Skeletal muscle tissue (tissue), 3 donors: ENCODE measurements at regions not wholly inside any gene's neighbourhood (a gene's known extent, or its start where the extent isn't known, plus 50 kb on each side); places are given as distances from the start of the nearest gene placed in this dataset.

Experiments
- H3K27ac ChIP-seq: one replicate; pipeline ENCODE4 v1.7.0; 2013; ENCODE audit warnings: mild to moderate bottlenecking, low read depth, low read length, inconsistent platforms
- H3K27me3 ChIP-seq, 3 donors: one replicate each; pipeline ENCODE4 v1.7.0; 2013; ENCODE audit warnings: low read length in 3 of 3; ENCODE audit not compliant: control insufficient read depth in 3 of 3, insufficient read depth in 3 of 3
- H3K36me3 ChIP-seq, 3 donors: one replicate each; pipeline ENCODE4 v1.7.0; 2013; ENCODE audit warnings: low read length in 3 of 3; ENCODE audit not compliant: control insufficient read depth in 3 of 3, insufficient read depth in 3 of 3
- H3K4me1 ChIP-seq, 3 donors: one replicate each; pipeline ENCODE4 v1.7.0; 2013; ENCODE audit warnings: low read length in 3 of 3, mild to moderate bottlenecking in 3 of 3; ENCODE audit not compliant: control insufficient read depth in 3 of 3, insufficient read depth in 3 of 3
- H3K4me3 ChIP-seq, 3 donors: one replicate each; pipeline ENCODE4 v1.7.0; 2013; ENCODE audit warnings: low read length in 3 of 3
- H3K9ac ChIP-seq, 3 donors: one replicate each; pipeline ENCODE4 v1.7.0; 2013; ENCODE audit warnings: low read length in 3 of 3, mild to moderate bottlenecking in 3 of 3, moderate library complexity in 2 of 3, low read depth in 1 of 3
- H3K9me3 ChIP-seq, 3 donors: one replicate each; pipeline ENCODE4 v1.7.0; 2013; ENCODE audit warnings: low read length in 3 of 3; ENCODE audit not compliant: control insufficient read depth in 3 of 3
- donor health status: Osteomylitis.

- no peak overlapping the region for H3K4me3 ChIP-seq
- no peaks in the 10 kb centered on the region for H3K36me3 ChIP-seq
- no peak overlapping the region for H3K9ac ChIP-seq
- H3K9me3 ChIP-seq: no peaks in the 10 kb centered on the region
- no peaks in the 10 kb centered on the region for H3K4me1 ChIP-seq
- H3K27ac ChIP-seq: no peak overlapping the region
- H3K27me3 ChIP-seq: no peaks in the 10 kb centered on the region
Measured at GRCh38 chr1:239612379-239612778, 226.0 kb downstream of the CHRM3 start.

GRCh38 chr1:239616673-239617072 lies 230.3 kb downstream of the CHRM3 start:
- H3K9ac ChIP-seq: no peak overlapping the region
- H3K27me3 ChIP-seq: no peaks in the 10 kb centered on the region
- no peaks in the 10 kb centered on the region for H3K4me1 ChIP-seq
- no peak overlapping the region for H3K4me3 ChIP-seq
- no peak overlapping the region for H3K27ac ChIP-seq
- no peaks in the 10 kb centered on the region for H3K36me3 ChIP-seq
- H3K9me3 ChIP-seq: no peaks in the 10 kb centered on the region

- no peaks in the 10 kb centered on the region for H3K27me3 ChIP-seq
- H3K4me3 ChIP-seq: no peak overlapping the region
- no peak overlapping the region for H3K9ac ChIP-seq
- H3K4me1 ChIP-seq: no peaks in the 10 kb centered on the region
- no peaks in the 10 kb centered on the region for H3K36me3 ChIP-seq
- H3K27ac ChIP-seq: no peak overlapping the region
- H3K9me3 ChIP-seq: no peaks in the 10 kb centered on the region
Measured at GRCh38 chr1:239617259-239617658, 230.9 kb downstream of the CHRM3 start.

GRCh38 chr1:239617731-239618130 lies 231.4 kb downstream of the CHRM3 start:
- H3K4me1 ChIP-seq: no peaks in the 10 kb centered on the region
- H3K27me3 ChIP-seq: no peaks in the 10 kb centered on the region
- H3K9ac ChIP-seq: no peak overlapping the region
- no peaks in the 10 kb centered on the region for H3K9me3 ChIP-seq
- H3K27ac ChIP-seq: no peak overlapping the region
- H3K36me3 ChIP-seq: no peaks in the 10 kb centered on the region
- H3K4me3 ChIP-seq: no peak overlapping the region

- Histone ChIP-seq H3K27me3 (no peaks in the 10 kb centered on the region), H3K9me3 (no peaks in the 10 kb centered on the region), H3K4me1 (no peaks in the 10 kb centered on the region), H3K4me3 (no peak overlapping the region), H3K27ac (no peak overlapping the region), H3K36me3 (no peaks in the 10 kb centered on the region), H3K9ac (no peak overlapping the region)
Measured at GRCh38 chr1:239619190-239619589, 232.8 kb downstream of the CHRM3 start.

- Histone ChIP-seq H3K36me3 (no peaks in the 10 kb centered on the region), H3K9ac (no peak overlapping the region), H3K4me3 (no peak overlapping the region), H3K27ac (no peak overlapping the region), H3K4me1 (no peaks in the 10 kb centered on the region), H3K27me3 (no peaks in the 10 kb centered on the region), H3K9me3 (no peaks in the 10 kb centered on the region)
Measured at GRCh38 chr1:239630767-239631166, 244.4 kb downstream of the CHRM3 start.

- no peaks in the 10 kb centered on the region for H3K9me3 ChIP-seq
- no peaks in the 10 kb centered on the region for H3K36me3 ChIP-seq
- no peaks in the 10 kb centered on the region for H3K4me1 ChIP-seq
- H3K4me3 ChIP-seq: no peak overlapping the region
- H3K27me3 ChIP-seq: no peaks in the 10 kb centered on the region
- no peak overlapping the region for H3K9ac ChIP-seq
- H3K27ac ChIP-seq: no peak overlapping the region
Measured at GRCh38 chr1:239633432-239633831, 247.1 kb downstream of the CHRM3 start.

GRCh38 chr1:239635276-239635675 lies 248.9 kb downstream of the CHRM3 start:
- no peaks in the 10 kb centered on the region for H3K9me3 ChIP-seq

GRCh38 chr1:239636347-239636746 lies 250.0 kb downstream of the CHRM3 start:
- H3K27me3 ChIP-seq: no peaks in the 10 kb centered on the region
- no peaks in the 10 kb centered on the region for H3K9me3 ChIP-seq
- no peak overlapping the region for H3K9ac ChIP-seq
- H3K27ac ChIP-seq: no peak overlapping the region
- no peaks in the 10 kb centered on the region for H3K4me1 ChIP-seq
- no peak overlapping the region for H3K4me3 ChIP-seq
- no peaks in the 10 kb centered on the region for H3K36me3 ChIP-seq

More at GRCh38 chr1:239635276-239635675, 248.9 kb downstream of the CHRM3 start:
- Histone ChIP-seq H3K4me1 (no peaks in the 10 kb centered on the region), H3K27me3 (no peaks in the 10 kb centered on the region), H3K4me3 (no peak overlapping the region), H3K27ac (no peak overlapping the region), H3K9ac (no peak overlapping the region), H3K36me3 (no peaks in the 10 kb centered on the region)

GRCh38 chr1:239644604-239645003 lies 258.2 kb downstream of the CHRM3 start:
- no peak overlapping the region for H3K9ac ChIP-seq
- no peak overlapping the region for H3K4me3 ChIP-seq
- no peaks in the 10 kb centered on the region for H3K9me3 ChIP-seq
- H3K36me3 ChIP-seq: no peaks in the 10 kb centered on the region
- no peak overlapping the region for H3K27ac ChIP-seq
- H3K4me1 ChIP-seq: no peaks in the 10 kb centered on the region
- no peaks in the 10 kb centered on the region for H3K27me3 ChIP-seq

GRCh38 chr1:239647045-239647444 lies 260.7 kb downstream of the CHRM3 start:
- no peaks in the 10 kb centered on the region for H3K36me3 ChIP-seq
- H3K9ac ChIP-seq: no peak overlapping the region
- H3K27me3 ChIP-seq: no peaks in the 10 kb centered on the region
- no peaks in the 10 kb centered on the region for H3K9me3 ChIP-seq
- H3K4me3 ChIP-seq: no peak overlapping the region
- H3K27ac ChIP-seq: no peak overlapping the region
- no peaks in the 10 kb centered on the region for H3K4me1 ChIP-seq
